G401.6 (cell line): ENCODE measurements at regions not wholly inside any gene's neighbourhood (a gene's known extent, or its start where the extent isn't known, plus 50 kb on each side); places are given as distances from the start of the nearest gene placed in this dataset.
"Not testable (repeated sequence)": the region's sequence is repeated elsewhere in the genome, so short reads cannot be mapped to it uniquely, and the experiment has no call there.

ENCODE experiments used
- FAIRE-seq: peaks from 2 replicates; lab custom pipeline; 2012; peaks lifted over from hg19 to GRCh38; lab: Jason Lieb, UNC

GRCh38 chr5:39544941-39545340 is 120.2 kb upstream of the DAB2 start:
- FAIRE-seq, result no peak

GRCh38 chr5:39543335-39543734 is 118.6 kb upstream of the DAB2 start:
- FAIRE-seq, result no peak

GRCh38 chr5:39542511-39543285 is 117.9 kb upstream of the DAB2 start:
- FAIRE-seq, result no peak

- no peak for FAIRE-seq
These were observed 117.1 kb upstream of the DAB2 start for GRCh38 chr5:39541920-39542319.

GRCh38 chr5:39539470-39539869 is 114.7 kb upstream of the DAB2 start:
- no peak for FAIRE-seq

GRCh38 chr5:39534690-39535089 is 109.9 kb upstream of the DAB2 start:
- no peak for FAIRE-seq

- FAIRE-seq, result no peak
These were observed 109.0 kb upstream of the DAB2 start for GRCh38 chr5:39533749-39534148.

GRCh38 chr5:39532511-39532910 is 107.7 kb upstream of the DAB2 start:
- no peak for FAIRE-seq

GRCh38 chr5:39531306-39531705 is 106.5 kb upstream of the DAB2 start:
- FAIRE-seq, result no peak

GRCh38 chr5:39526914-39527477 is 102.2 kb upstream of the DAB2 start:
- FAIRE-seq, result no peak

- FAIRE-seq, result not testable (repeated sequence)
These were observed 101.0 kb upstream of the DAB2 start for GRCh38 chr5:39525781-39526180.

- FAIRE-seq, result no peak
These were observed 100.5 kb upstream of the DAB2 start for GRCh38 chr5:39525271-39525670.

GRCh38 chr5:39523821-39524220 is 99.0 kb upstream of the DAB2 start:
- no peak for FAIRE-seq

- FAIRE-seq, result no peak
These were observed 97.3 kb upstream of the DAB2 start for GRCh38 chr5:39521940-39522590.

GRCh38 chr5:39521098-39521860 is 96.5 kb upstream of the DAB2 start:
- FAIRE-seq, result no peak

GRCh38 chr5:39520232-39520572 is 95.4 kb upstream of the DAB2 start:
- FAIRE-seq, result no peak

GRCh38 chr5:39519566-39520231 is 94.9 kb upstream of the DAB2 start:
- no peak for FAIRE-seq

GRCh38 chr5:39519079-39519478 is 94.3 kb upstream of the DAB2 start:
- no peak for FAIRE-seq

GRCh38 chr5:39518516-39518915 is 93.7 kb upstream of the DAB2 start:
- no peak for FAIRE-seq

GRCh38 chr5:39517800-39518199 is 93.0 kb upstream of the DAB2 start:
- FAIRE-seq, result no peak

- no peak for FAIRE-seq
These were observed 91.1 kb upstream of the DAB2 start for GRCh38 chr5:39515881-39516280.

GRCh38 chr5:39513236-39513635 is 88.5 kb upstream of the DAB2 start:
- FAIRE-seq, result no peak

GRCh38 chr5:39506211-39506610 is 81.4 kb upstream of the DAB2 start:
- no peak for FAIRE-seq
